WTC11 (cell line): ENCODE measurements at regions not wholly inside any gene's neighbourhood (a gene's known extent, or its start where the extent isn't known, plus 50 kb on each side); places are given as distances from the start of the nearest gene placed in this dataset.
A peak's percentile ranks its signal among the peaks of the same experiment; 100 is the strongest.

Source experiments
- ATAC-seq: fragments of 200-7000 bp; cut with Tn5 transposase; 2 replicates; pipeline ENCODE4 v1.10.0; 2021; ENCODE audit warnings: mild to moderate bottlenecking, moderate library complexity
- CTCF ChIA-PET: fragments of 300-600 bp; sonication (Branson Sonifier 250); formaldehyde crosslinking; loops from one replicate; lab custom pipeline; 2021; ENCODE audit warnings: antibody characterized with exemption; lab: Charles Lee
- POLR2A ChIA-PET: fragments of 350-600 bp; sonication (Branson Sonifier 250); formaldehyde crosslinking; loops from one replicate; lab custom pipeline; 2021; ENCODE audit warnings: antibody characterized with exemption; lab: Charles Lee
- DNase-seq: peaks from one replicate; pipeline ENCODE4 v3.0.0; 2021; ENCODE audit warnings: low spot score
- H3K27ac Mint-ChIP-seq: 2 replicates; pipeline ENCODE4 v1.8.0; 2021; ENCODE audit warnings: mixed read lengths
- H3K27me3 Mint-ChIP-seq: 2 replicates; pipeline ENCODE4 v1.8.0; 2021; ENCODE audit warnings: low read depth, mild to moderate bottlenecking, moderate library complexity, mixed read lengths
- H3K36me3 Mint-ChIP-seq: 2 replicates; pipeline ENCODE4 v1.8.0; 2021; ENCODE audit warnings: mixed read lengths
- H3K4me1 Mint-ChIP-seq: 2 replicates; pipeline ENCODE4 v1.8.0; 2022; ENCODE audit warnings: mixed read lengths
- H3K4me3 Mint-ChIP-seq: 2 replicates; pipeline ENCODE4 v1.8.0; 2021; ENCODE audit warnings: mild to moderate bottlenecking, moderate library complexity, mixed read lengths
- H3K9me3 Mint-ChIP-seq: 2 replicates; pipeline ENCODE4 v1.8.0; 2021; ENCODE audit warnings: mixed read lengths
- ATF1 ChIP-seq: sonication (generic); formaldehyde crosslinking; IDR thresholded peaks from 2 replicates; pipeline ENCODE4 v1.8.1; 2023; ENCODE audit warnings: mild to moderate bottlenecking, moderate library complexity, missing genetic modification reagents
- CBFB ChIP-seq: sonication (generic); formaldehyde crosslinking; IDR thresholded peaks from 2 replicates; pipeline ENCODE4 v1.8.1; 2022; ENCODE audit warnings: mild to moderate bottlenecking, low read depth, missing genetic modification reagents
- CREB1 ChIP-seq: sonication (generic); formaldehyde crosslinking; IDR thresholded peaks from 2 replicates; pipeline ENCODE4 v1.8.0; 2023; ENCODE audit warnings: mild to moderate bottlenecking, missing genetic modification reagents
- EMX1 ChIP-seq: fragments of 250-450 bp; sonication (Bioruptor Pico); IDR thresholded peaks from 2 replicates; pipeline ENCODE4 v1.8.0; 2021; ENCODE audit warnings: mild to moderate bottlenecking
- GRHL2 ChIP-seq: fragments of 250-450 bp; sonication (Bioruptor Pico); IDR thresholded peaks from 2 replicates; pipeline ENCODE4 v1.8.0; 2022; ENCODE audit warnings: mild to moderate bottlenecking, moderate library complexity; ENCODE audit not compliant: insufficient replicate concordance, severe bottlenecking
- IRF2 ChIP-seq: sonication (generic); formaldehyde crosslinking; IDR thresholded peaks from 2 replicates; pipeline ENCODE4 v1.8.0; 2022; ENCODE audit warnings: low read depth, missing genetic modification reagents, borderline replicate concordance
- MXD4 ChIP-seq: fragments of 250-450 bp; sonication (Bioruptor Pico); IDR thresholded peaks from 2 replicates; pipeline ENCODE4 v1.8.0; 2021; ENCODE audit warnings: mild to moderate bottlenecking, moderate library complexity, borderline replicate concordance
- OVOL2 ChIP-seq: fragments of 250-450 bp; sonication (Bioruptor Pico); IDR thresholded peaks from 2 replicates; pipeline ENCODE4 v1.9.0; 2021; ENCODE audit warnings: mild to moderate bottlenecking, borderline replicate concordance
- RORB ChIP-seq: fragments of 250-450 bp; sonication (Bioruptor Pico); IDR thresholded peaks from 2 replicates; pipeline ENCODE4 v1.9.0; 2021; ENCODE audit warnings: mild to moderate bottlenecking
- TCF7 ChIP-seq: sonication (generic); formaldehyde crosslinking; IDR thresholded peaks from 2 replicates; pipeline ENCODE4 v1.8.0; 2022; ENCODE audit warnings: mild to moderate bottlenecking, low read depth, missing genetic modification reagents, moderate library complexity
- ZNF138 ChIP-seq: sonication (generic); formaldehyde crosslinking; conservative IDR thresholded peaks from 2 replicates; pipeline ENCODE4 v1.8.1; 2022; ENCODE audit warnings: mild to moderate bottlenecking, moderate library complexity, missing genetic modification reagents
- ZNF423 ChIP-seq: fragments of 250-450 bp; sonication (Bioruptor Pico); IDR thresholded peaks from 2 replicates; pipeline ENCODE4 v2.1.2; 2022; ENCODE audit warnings: mild to moderate bottlenecking, moderate library complexity
- TF ChIP-seq, protein P1 (sequence below): sonication (generic); formaldehyde crosslinking; IDR thresholded peaks from 2 replicates; pipeline ENCODE4 v1.8.1; 2023; ENCODE audit warnings: mild to moderate bottlenecking, missing genetic modification reagents, moderate library complexity
- TF ChIP-seq, protein P2 (sequence below): fragments of 250-450 bp; sonication (Bioruptor Pico); conservative IDR thresholded peaks from 2 replicates; pipeline ENCODE4 v1.9.0; 2021; ENCODE audit warnings: mild to moderate bottlenecking
- TF ChIP-seq, protein P3 (sequence below): fragments of 250-450 bp; sonication (Bioruptor Pico); IDR thresholded peaks from 2 replicates; pipeline ENCODE4 v1.9.0; 2021; ENCODE audit warnings: moderate library complexity, mild to moderate bottlenecking, inconsistent platforms, borderline replicate concordance
- TF ChIP-seq, protein P4 (sequence below): sonication (generic); formaldehyde crosslinking; IDR thresholded peaks from 2 replicates; pipeline ENCODE4 v1.8.0; 2023; ENCODE audit warnings: missing genetic modification reagents, mild to moderate bottlenecking, borderline replicate concordance
- TF ChIP-seq, protein P5 (sequence below): fragments of 250-450 bp; sonication (Bioruptor Pico); IDR thresholded peaks from 2 replicates; pipeline ENCODE4 v1.9.0; 2021; ENCODE audit warnings: mild to moderate bottlenecking
- TF ChIP-seq, protein P6 (sequence below): sonication (generic); formaldehyde crosslinking; IDR thresholded peaks from 2 replicates; pipeline ENCODE4 v1.8.0; 2022; ENCODE audit warnings: mild to moderate bottlenecking, missing genetic modification reagents
- TF ChIP-seq, protein P7 (sequence below): sonication (generic); formaldehyde crosslinking; IDR thresholded peaks from 2 replicates; pipeline ENCODE4 v1.8.1; 2023; ENCODE audit warnings: mild to moderate bottlenecking, missing genetic modification reagents
- TF ChIP-seq, protein P8 (sequence below): sonication (generic); formaldehyde crosslinking; IDR thresholded peaks from 2 replicates; pipeline ENCODE4 v1.8.1; 2023; ENCODE audit warnings: mild to moderate bottlenecking, missing genetic modification reagents
- TF ChIP-seq, protein P9 (sequence below): sonication (generic); formaldehyde crosslinking; IDR thresholded peaks from 2 replicates; pipeline ENCODE4 v1.8.1; 2022; ENCODE audit warnings: low read depth, mild to moderate bottlenecking, moderate library complexity, missing genetic modification reagents, borderline replicate concordance

DNA sequence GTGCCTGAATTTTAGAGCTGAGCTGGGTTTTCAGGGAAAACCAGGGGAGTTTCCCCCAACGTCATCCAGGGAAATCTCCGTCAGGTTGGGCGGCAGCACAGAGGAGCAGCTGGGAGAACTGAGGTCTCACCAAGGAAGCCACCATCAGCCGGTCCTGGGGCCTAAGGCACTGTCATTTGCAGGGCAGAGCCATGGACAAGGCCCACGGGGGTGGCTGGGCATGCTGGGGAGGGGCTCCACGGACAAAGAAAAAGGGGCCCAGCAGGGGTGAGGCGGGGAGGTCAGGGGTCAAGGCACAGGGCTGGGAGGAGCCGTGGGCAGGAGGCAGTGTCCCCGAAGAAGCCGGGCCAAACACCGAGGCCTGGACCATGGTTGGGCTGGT, 109.8 kb downstream of the HMX1 start:
- Mint-ChIP-seq H3K4me3 (no peak overlapping the region), H3K9me3 (no peaks in the 10 kb centered on the region), H3K27ac (no peak overlapping the region), H3K36me3 (no peaks in the 10 kb centered on the region)
- ATAC-seq = no peak
- CTCF ChIA-PET = interaction anchor here (1.0 to 2.1 kb wide), 2 partner anchors 17 to 73 kb away, joined by 4 to 8 read pairs; no protein-coding TSS in a partner anchor
- TF ChIP-seq, protein P1, sequence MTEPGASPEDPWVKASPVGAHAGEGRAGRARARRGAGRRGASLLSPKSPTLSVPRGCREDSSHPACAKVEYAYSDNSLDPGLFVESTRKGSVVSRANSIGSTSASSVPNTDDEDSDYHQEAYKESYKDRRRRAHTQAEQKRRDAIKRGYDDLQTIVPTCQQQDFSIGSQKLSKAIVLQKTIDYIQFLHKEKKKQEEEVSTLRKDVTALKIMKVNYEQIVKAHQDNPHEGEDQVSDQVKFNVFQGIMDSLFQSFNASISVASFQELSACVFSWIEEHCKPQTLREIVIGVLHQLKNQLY (CRISPR knock-in tag) = no peak
- TF ChIP-seq, protein P2, sequence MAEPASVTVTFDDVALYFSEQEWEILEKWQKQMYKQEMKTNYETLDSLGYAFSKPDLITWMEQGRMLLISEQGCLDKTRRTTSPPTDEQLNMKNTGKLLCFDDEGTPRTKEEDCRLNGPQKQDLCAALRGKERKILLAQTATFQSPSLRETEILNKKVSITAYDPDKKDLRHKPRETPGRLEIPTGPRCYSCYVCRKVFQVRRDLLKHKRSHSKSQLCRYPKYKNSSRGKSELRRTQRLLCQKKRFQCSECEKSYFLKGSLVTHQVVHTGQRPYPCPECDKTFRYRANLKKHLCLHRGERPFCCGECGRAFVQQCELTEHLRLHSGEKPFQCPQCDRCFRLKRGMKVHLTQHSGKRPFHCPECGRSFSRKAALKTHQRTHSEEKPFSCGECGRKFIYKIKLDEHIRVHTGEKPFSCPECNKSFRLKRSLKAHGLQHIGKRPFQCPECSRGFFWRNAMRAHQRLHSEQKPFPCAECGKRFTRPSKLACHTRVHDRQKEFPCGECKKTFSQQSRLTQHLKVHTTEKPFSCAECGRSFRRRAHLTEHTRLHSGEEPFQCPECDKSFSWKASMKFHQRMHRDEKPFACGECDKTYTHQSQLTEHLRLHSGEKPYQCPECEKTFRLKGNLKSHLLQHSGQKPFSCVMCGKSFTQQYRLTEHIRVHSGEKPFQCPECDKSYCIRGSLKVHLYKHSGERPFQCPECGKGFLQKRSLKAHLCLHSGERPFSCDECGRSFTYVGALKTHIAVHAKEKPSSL (CRISPR knock-in tag) = no peak
- no peak for TF ChIP-seq EMX1
- no peak for TF ChIP-seq TCF7
- TF ChIP-seq, protein P3, sequence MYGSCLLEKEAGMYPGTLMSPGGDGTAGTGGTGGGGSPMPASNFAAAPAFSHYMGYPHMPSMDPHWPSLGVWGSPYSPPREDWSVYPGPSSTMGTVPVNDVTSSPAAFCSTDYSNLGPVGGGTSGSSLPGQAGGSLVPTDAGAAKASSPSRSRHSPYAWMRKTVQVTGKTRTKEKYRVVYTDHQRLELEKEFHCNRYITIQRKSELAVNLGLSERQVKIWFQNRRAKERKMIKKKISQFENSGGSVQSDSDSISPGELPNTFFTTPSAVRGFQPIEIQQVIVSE (CRISPR knock-in tag) = no peak
- no peak for TF ChIP-seq ZNF423
- TF ChIP-seq, protein P4, sequence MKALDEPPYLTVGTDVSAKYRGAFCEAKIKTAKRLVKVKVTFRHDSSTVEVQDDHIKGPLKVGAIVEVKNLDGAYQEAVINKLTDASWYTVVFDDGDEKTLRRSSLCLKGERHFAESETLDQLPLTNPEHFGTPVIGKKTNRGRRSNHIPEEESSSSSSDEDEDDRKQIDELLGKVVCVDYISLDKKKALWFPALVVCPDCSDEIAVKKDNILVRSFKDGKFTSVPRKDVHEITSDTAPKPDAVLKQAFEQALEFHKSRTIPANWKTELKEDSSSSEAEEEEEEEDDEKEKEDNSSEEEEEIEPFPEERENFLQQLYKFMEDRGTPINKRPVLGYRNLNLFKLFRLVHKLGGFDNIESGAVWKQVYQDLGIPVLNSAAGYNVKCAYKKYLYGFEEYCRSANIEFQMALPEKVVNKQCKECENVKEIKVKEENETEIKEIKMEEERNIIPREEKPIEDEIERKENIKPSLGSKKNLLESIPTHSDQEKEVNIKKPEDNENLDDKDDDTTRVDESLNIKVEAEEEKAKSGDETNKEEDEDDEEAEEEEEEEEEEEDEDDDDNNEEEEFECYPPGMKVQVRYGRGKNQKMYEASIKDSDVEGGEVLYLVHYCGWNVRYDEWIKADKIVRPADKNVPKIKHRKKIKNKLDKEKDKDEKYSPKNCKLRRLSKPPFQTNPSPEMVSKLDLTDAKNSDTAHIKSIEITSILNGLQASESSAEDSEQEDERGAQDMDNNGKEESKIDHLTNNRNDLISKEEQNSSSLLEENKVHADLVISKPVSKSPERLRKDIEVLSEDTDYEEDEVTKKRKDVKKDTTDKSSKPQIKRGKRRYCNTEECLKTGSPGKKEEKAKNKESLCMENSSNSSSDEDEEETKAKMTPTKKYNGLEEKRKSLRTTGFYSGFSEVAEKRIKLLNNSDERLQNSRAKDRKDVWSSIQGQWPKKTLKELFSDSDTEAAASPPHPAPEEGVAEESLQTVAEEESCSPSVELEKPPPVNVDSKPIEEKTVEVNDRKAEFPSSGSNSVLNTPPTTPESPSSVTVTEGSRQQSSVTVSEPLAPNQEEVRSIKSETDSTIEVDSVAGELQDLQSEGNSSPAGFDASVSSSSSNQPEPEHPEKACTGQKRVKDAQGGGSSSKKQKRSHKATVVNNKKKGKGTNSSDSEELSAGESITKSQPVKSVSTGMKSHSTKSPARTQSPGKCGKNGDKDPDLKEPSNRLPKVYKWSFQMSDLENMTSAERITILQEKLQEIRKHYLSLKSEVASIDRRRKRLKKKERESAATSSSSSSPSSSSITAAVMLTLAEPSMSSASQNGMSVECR (CRISPR knock-in tag) = no peak
- no peak for TF ChIP-seq ATF1
- TF ChIP-seq, all 79 proteins: peak for 0
- Mint-ChIP-seq H3K4me1 (no peaks in the 10 kb centered on the region), H3K27me3 (no peaks in the 10 kb centered on the region)
- POLR2A ChIA-PET = no interaction called here
- DNase-seq = peak; percentile 9

DNA sequence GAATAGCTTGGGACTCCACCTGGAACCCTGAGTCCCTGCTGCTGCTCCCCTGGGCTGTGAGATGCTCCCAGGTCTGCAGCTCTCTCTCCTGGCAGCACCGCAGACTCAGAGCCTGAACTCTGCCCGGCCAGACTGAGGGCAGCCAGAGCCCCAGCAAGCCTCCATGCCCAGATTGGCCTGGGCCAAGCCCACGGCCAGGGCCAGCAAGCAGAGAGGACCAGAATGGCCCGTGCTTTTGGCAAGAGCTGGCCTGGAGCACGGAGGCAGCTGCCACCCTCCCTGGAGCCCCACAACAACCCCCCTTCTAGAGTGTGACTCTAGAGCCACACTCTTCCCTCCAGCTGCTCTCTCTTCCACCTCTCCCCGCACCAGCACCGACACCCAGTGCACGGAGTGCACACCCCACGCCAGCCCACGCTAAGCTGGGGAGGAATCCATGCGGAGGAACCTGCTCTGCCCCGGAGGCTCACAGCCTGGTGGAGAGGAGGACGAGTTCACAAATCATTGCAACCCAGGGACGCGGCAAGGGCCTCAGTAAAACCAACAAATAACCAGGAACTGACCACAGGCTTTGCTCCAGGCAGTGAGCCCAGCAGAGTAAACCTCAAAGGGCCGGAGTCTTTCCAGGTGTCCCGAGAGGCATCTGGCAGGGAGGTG, 110.3 kb downstream of the HMX1 start:
- CTCF ChIA-PET = interaction anchor here (1.0 to 2.1 kb wide), 2 partner anchors 16 to 73 kb away, joined by 4 to 8 read pairs; no protein-coding TSS in a partner anchor
- ATAC-seq (no peak), DNase-seq (peak; percentile 9)
- Mint-ChIP-seq H3K27ac (no peak overlapping the region), H3K4me1 (no peaks in the 10 kb centered on the region), H3K27me3 (no peaks in the 10 kb centered on the region), H3K36me3 (no peaks in the 10 kb centered on the region), H3K9me3 (no peaks in the 10 kb centered on the region), H3K4me3 (no peak overlapping the region)
- POLR2A ChIA-PET = no interaction called here
- TF ChIP-seq CBFB (CRISPR knock-in tag) (no peak), ZNF138 (CRISPR knock-in tag) (no peak), CREB1 (CRISPR knock-in tag) (no peak), MXD4 (CRISPR knock-in tag) (no peak), IRF2 (CRISPR knock-in tag) (no peak), GRHL2 (CRISPR knock-in tag) (no peak), OVOL2 (CRISPR knock-in tag) (no peak), RORB (CRISPR knock-in tag) (no peak)
- TF ChIP-seq, protein P5, sequence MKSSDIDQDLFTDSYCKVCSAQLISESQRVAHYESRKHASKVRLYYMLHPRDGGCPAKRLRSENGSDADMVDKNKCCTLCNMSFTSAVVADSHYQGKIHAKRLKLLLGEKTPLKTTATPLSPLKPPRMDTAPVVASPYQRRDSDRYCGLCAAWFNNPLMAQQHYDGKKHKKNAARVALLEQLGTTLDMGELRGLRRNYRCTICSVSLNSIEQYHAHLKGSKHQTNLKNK (CRISPR knock-in tag) = no peak
- TF ChIP-seq, protein P6, sequence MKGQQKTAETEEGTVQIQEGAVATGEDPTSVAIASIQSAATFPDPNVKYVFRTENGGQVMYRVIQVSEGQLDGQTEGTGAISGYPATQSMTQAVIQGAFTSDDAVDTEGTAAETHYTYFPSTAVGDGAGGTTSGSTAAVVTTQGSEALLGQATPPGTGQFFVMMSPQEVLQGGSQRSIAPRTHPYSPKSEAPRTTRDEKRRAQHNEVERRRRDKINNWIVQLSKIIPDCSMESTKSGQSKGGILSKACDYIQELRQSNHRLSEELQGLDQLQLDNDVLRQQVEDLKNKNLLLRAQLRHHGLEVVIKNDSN (CRISPR knock-in tag) = no peak
- TF ChIP-seq, protein P7, sequence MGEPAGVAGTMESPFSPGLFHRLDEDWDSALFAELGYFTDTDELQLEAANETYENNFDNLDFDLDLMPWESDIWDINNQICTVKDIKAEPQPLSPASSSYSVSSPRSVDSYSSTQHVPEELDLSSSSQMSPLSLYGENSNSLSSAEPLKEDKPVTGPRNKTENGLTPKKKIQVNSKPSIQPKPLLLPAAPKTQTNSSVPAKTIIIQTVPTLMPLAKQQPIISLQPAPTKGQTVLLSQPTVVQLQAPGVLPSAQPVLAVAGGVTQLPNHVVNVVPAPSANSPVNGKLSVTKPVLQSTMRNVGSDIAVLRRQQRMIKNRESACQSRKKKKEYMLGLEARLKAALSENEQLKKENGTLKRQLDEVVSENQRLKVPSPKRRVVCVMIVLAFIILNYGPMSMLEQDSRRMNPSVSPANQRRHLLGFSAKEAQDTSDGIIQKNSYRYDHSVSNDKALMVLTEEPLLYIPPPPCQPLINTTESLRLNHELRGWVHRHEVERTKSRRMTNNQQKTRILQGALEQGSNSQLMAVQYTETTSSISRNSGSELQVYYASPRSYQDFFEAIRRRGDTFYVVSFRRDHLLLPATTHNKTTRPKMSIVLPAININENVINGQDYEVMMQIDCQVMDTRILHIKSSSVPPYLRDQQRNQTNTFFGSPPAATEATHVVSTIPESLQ (CRISPR knock-in tag) = no peak
- TF ChIP-seq, protein P8, sequence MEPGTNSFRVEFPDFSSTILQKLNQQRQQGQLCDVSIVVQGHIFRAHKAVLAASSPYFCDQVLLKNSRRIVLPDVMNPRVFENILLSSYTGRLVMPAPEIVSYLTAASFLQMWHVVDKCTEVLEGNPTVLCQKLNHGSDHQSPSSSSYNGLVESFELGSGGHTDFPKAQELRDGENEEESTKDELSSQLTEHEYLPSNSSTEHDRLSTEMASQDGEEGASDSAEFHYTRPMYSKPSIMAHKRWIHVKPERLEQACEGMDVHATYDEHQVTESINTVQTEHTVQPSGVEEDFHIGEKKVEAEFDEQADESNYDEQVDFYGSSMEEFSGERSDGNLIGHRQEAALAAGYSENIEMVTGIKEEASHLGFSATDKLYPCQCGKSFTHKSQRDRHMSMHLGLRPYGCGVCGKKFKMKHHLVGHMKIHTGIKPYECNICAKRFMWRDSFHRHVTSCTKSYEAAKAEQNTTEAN (CRISPR knock-in tag) = no peak
- TF ChIP-seq, protein P9, sequence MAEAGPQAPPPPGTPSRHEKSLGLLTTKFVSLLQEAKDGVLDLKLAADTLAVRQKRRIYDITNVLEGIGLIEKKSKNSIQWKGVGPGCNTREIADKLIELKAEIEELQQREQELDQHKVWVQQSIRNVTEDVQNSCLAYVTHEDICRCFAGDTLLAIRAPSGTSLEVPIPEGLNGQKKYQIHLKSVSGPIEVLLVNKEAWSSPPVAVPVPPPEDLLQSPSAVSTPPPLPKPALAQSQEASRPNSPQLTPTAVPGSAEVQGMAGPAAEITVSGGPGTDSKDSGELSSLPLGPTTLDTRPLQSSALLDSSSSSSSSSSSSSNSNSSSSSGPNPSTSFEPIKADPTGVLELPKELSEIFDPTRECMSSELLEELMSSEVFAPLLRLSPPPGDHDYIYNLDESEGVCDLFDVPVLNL (CRISPR knock-in tag) = no peak
